Liver (tissue), 7 donors: ENCODE measurements at regions not wholly inside any gene's neighbourhood (a gene's known extent, or its start where the extent isn't known, plus 50 kb on each side); places are given as distances from the start of the nearest gene placed in this dataset.

Experiments used
- DNase-seq: peaks from one replicate; pipeline ENCODE4 v3.0.0-alpha.2; 2017; ENCODE audit warnings: low spot score
- H3K27ac ChIP-seq, 2 donors: one replicate each; pipeline ENCODE4 v1.7.0; 2013; ENCODE audit warnings: inconsistent platforms in 2 of 2, low read length in 2 of 2, control low read depth in 1 of 2, low read depth in 1 of 2, mild to moderate bottlenecking in 1 of 2
- H3K27me3 ChIP-seq, 4 donors: one replicate each; pipeline versions ENCODE4 v1.6.1 to v1.7.0; 2013; ENCODE audit warnings: low read length in 3 of 4, inconsistent platforms in 1 of 4, mild to moderate bottlenecking in 1 of 4, moderate library complexity in 1 of 4; ENCODE audit not compliant: control insufficient read depth in 4 of 4, insufficient read depth in 4 of 4
- H3K36me3 ChIP-seq, 4 donors: one replicate each; pipeline versions ENCODE4 v1.6.1 to v1.7.0; 2013; ENCODE audit warnings: low read length in 3 of 4, mild to moderate bottlenecking in 3 of 4, low read depth in 1 of 4, moderate library complexity in 1 of 4; ENCODE audit not compliant: control insufficient read depth in 4 of 4, insufficient read depth in 3 of 4
- H3K4me1 ChIP-seq, 4 donors: one replicate each; pipeline versions ENCODE4 v1.6.1 to v1.7.0; 2013; ENCODE audit warnings: low read length in 3 of 4, mild to moderate bottlenecking in 3 of 4, moderate library complexity in 1 of 4; ENCODE audit not compliant: control insufficient read depth in 4 of 4, insufficient read depth in 4 of 4
- H3K4me3 ChIP-seq, 3 donors: one replicate each; pipeline versions ENCODE4 v1.6.1 to v1.7.0; 2013; ENCODE audit warnings: low read length in 3 of 3, control low read depth in 1 of 3, low read depth in 1 of 3, mild to moderate bottlenecking in 1 of 3
- H3K9ac ChIP-seq, 2 donors: one replicate each; pipeline ENCODE4 v1.7.0; 2013; ENCODE audit warnings: low read length in 2 of 2, mild to moderate bottlenecking in 2 of 2, moderate library complexity in 2 of 2, control low read depth in 1 of 2, low read depth in 1 of 2
- H3K9me3 ChIP-seq, 4 donors: one replicate each; pipeline versions ENCODE4 v1.6.1 to v1.7.0; 2013; ENCODE audit warnings: low read length in 3 of 4; ENCODE audit not compliant: control insufficient read depth in 4 of 4
- ATF3 ChIP-seq: IDR thresholded peaks from 2 replicates; pipeline ENCODE4 v1.6.1; 2016; ENCODE audit warnings: antibody characterized with exemption
- CTCF ChIP-seq: fragments of 150-350 bp; IDR thresholded peaks from 2 replicates; pipeline ENCODE4 v1.5.1; 2017; ENCODE audit warnings: improper control_type of control experiment, low read depth, low read length; ENCODE audit not compliant: missing input control
- EGR1 ChIP-seq, 2 donors: IDR thresholded peaks; 2 replicates each; pipeline ENCODE4 v1.6.1; 2016 to 2018; ENCODE audit warnings: antibody characterized with exemption in 2 of 2, low read depth in 2 of 2
- FOXA1 ChIP-seq: IDR thresholded peaks from 2 replicates; pipeline ENCODE4 v1.6.1; 2016; ENCODE audit warnings: antibody characterized with exemption
- FOXA2 ChIP-seq: IDR thresholded peaks from 2 replicates; pipeline ENCODE4 v1.6.1; 2016; ENCODE audit warnings: antibody characterized with exemption
- GABPA ChIP-seq, 2 donors: IDR thresholded peaks in 1 of 2; conservative IDR thresholded peaks in 1 of 2; 2 replicates each; pipeline ENCODE4 v1.6.1; 2016; ENCODE audit warnings: antibody characterized with exemption in 2 of 2, mild to moderate bottlenecking in 1 of 2, moderate library complexity in 1 of 2
- HNF4A ChIP-seq, 2 donors: conservative IDR thresholded peaks; 2 replicates each; pipeline ENCODE4 v1.6.1; 2016; ENCODE audit warnings: antibody characterized with exemption in 2 of 2, mild to moderate bottlenecking in 2 of 2
- HNF4G ChIP-seq: IDR thresholded peaks from 2 replicates; pipeline ENCODE4 v1.6.1; 2016; ENCODE audit warnings: antibody characterized with exemption
- JUND ChIP-seq, 2 donors: IDR thresholded peaks; 2 replicates each; pipeline ENCODE4 v1.6.1; 2016; ENCODE audit warnings: antibody characterized with exemption in 2 of 2
- MAX ChIP-seq: IDR thresholded peaks from 2 replicates; pipeline ENCODE4 v1.6.1; 2016; ENCODE audit warnings: antibody characterized with exemption
- NR2F2 ChIP-seq: IDR thresholded peaks from 2 replicates; pipeline ENCODE4 v1.6.1; 2016; ENCODE audit warnings: antibody characterized with exemption
- RAD21 ChIP-seq, 2 donors: IDR thresholded peaks; 2 replicates each; pipeline ENCODE4 v1.6.1; 2016; ENCODE audit warnings: antibody characterized with exemption in 2 of 2, mild to moderate bottlenecking in 2 of 2
- REST ChIP-seq: IDR thresholded peaks from 2 replicates; pipeline ENCODE4 v1.6.1; 2016; ENCODE audit warnings: antibody characterized with exemption, mild to moderate bottlenecking
- RXRA ChIP-seq, 2 donors: IDR thresholded peaks; 2 replicates each; pipeline ENCODE4 v1.6.1; 2017 to 2018; ENCODE audit warnings: antibody characterized with exemption in 2 of 2, mild to moderate bottlenecking in 1 of 2
- SP1 ChIP-seq: IDR thresholded peaks from 2 replicates; pipeline ENCODE4 v1.6.1; 2018; ENCODE audit warnings: antibody characterized with exemption, mild to moderate bottlenecking
- TAF1 ChIP-seq: conservative IDR thresholded peaks from 2 replicates; pipeline ENCODE4 v1.6.1; 2016; ENCODE audit warnings: antibody characterized with exemption, mild to moderate bottlenecking
- YY1 ChIP-seq: IDR thresholded peaks from 2 replicates; pipeline ENCODE4 v1.6.1; 2016; ENCODE audit warnings: antibody characterized with exemption, mild to moderate bottlenecking
- ZBTB33 ChIP-seq: IDR thresholded peaks from 2 replicates; pipeline ENCODE4 v1.6.1; 2016; ENCODE audit warnings: antibody characterized with exemption
- donor health status: healthy.
- donor health status: healthy.
- donor health status: healthy.
- donor health status: healthy.

GRCh38 chr5:162429142-162429541, 361.6 kb downstream of the GABRG2 start:
- Histone ChIP-seq H3K27ac (no peak overlapping the region), H3K9me3 (no peaks in the 10 kb centered on the region)
- DNase-seq: no peak

More at GRCh38 chr5:162429142-162429541, 361.6 kb downstream of the GABRG2 start:
- Histone ChIP-seq H3K4me3 (no peak overlapping the region), H3K36me3 (no peaks in the 10 kb centered on the region), H3K4me1 (no peaks in the 10 kb centered on the region), H3K9ac (no peak overlapping the region), H3K27me3 (no peaks in the 10 kb centered on the region)
- TF ChIP-seq TAF1 (no peak), GABPA (IDR thresholded peaks at IDR 0.05 in 1 of 2, conservative IDR thresholded peaks at IDR 0.05 in 1 of 2) (no peak), HNF4G (no peak), SP1 (no peak), EGR1 (IDR thresholded peaks at IDR 0.05; ENCODE audit: low read depth in 2 of 2) (no peak), FOXA1 (no peak), RXRA (IDR thresholded peaks at IDR 0.05) (no peak), REST (no peak), YY1 (no peak), MAX (no peak), NR2F2 (no peak), RAD21 (IDR thresholded peaks at IDR 0.05) (no peak), JUND (IDR thresholded peaks at IDR 0.05) (no peak), ZBTB33 (no peak), CTCF (no peak), ATF3 (no peak), HNF4A (conservative IDR thresholded peaks at IDR 0.05) (no peak), FOXA2 (no peak)
